OCI-LY1 (cell line): ENCODE measurements at regions not wholly inside any gene's neighbourhood (a gene's known extent, or its start where the extent isn't known, plus 50 kb on each side); places are given as distances from the start of the nearest gene placed in this dataset.

Experiments used
- H2AFZ ChIP-seq: fragments of 200-600 bp; sonication (generic), shearing (Covaris generic); 2 replicates; pipeline ENCODE4 v1.6.0; 2014; ENCODE audit warnings: antibody characterized with exemption, mild to moderate bottlenecking, low read length
- H3F3A ChIP-seq: fragments of 200-600 bp; sonication (generic), shearing (Covaris generic); 2 replicates; pipeline ENCODE4 v1.6.0; 2014; ENCODE audit warnings: mild to moderate bottlenecking, antibody characterized with exemption, low read length, moderate library complexity; ENCODE audit not compliant: insufficient read depth
- H3K27ac ChIP-seq: fragments of 200-600 bp; sonication (generic); 2 replicates; pipeline ENCODE4 v1.5.1; 2014; ENCODE audit warnings: low read length, mixed run types, mild to moderate bottlenecking, low read depth; ENCODE audit not compliant: poor library complexity, severe bottlenecking
- H3K27me3 ChIP-seq: fragments of 200-600 bp; sonication (generic); 2 replicates; pipeline ENCODE4 v1.6.0; 2014; ENCODE audit warnings: antibody characterized with exemption, mild to moderate bottlenecking, low read length, moderate library complexity; ENCODE audit not compliant: insufficient read depth
- H3K36me3 ChIP-seq: fragments of 200-600 bp; sonication (generic); 2 replicates; pipeline ENCODE4 v1.6.1; 2014; ENCODE audit warnings: mild to moderate bottlenecking, antibody characterized with exemption, low read length, moderate library complexity, mixed read lengths; ENCODE audit not compliant: insufficient read depth
- H3K4me1 ChIP-seq: fragments of 200-600 bp; sonication (generic); 2 replicates; pipeline ENCODE4 v1.5.1; 2014; ENCODE audit warnings: mild to moderate bottlenecking, low read length, moderate library complexity; ENCODE audit not compliant: insufficient read depth, severe bottlenecking
- H3K4me2 ChIP-seq: fragments of 200-600 bp; sonication (generic), shearing (Covaris generic); 2 replicates; pipeline ENCODE4 v1.6.1; 2014; ENCODE audit warnings: low read length
- H3K4me3 ChIP-seq: fragments of 200-600 bp; sonication (generic); 2 replicates; pipeline ENCODE4 v1.5.1; 2014; ENCODE audit warnings: low read length, low read depth, mild to moderate bottlenecking, mixed read lengths; ENCODE audit not compliant: poor library complexity, severe bottlenecking
- H3K79me2 ChIP-seq: fragments of 200-600 bp; shearing (Covaris generic); 2 replicates; pipeline ENCODE4 v1.6.1; 2016; ENCODE audit warnings: mixed run types, low read length, mixed read lengths; ENCODE audit not compliant: insufficient read depth
- H3K9ac ChIP-seq: fragments of 200-600 bp; sonication (generic), shearing (Covaris generic); 2 replicates; pipeline ENCODE4 v1.6.1; 2014; ENCODE audit warnings: mild to moderate bottlenecking, low read length, mixed read lengths
- H3K9me2 ChIP-seq: fragments of 200-600 bp; sonication (generic), shearing (Covaris generic); 2 replicates; pipeline ENCODE4 v1.6.1; 2014; ENCODE audit warnings: low read depth, mild to moderate bottlenecking, low read length, mixed read lengths
- H3K9me3 ChIP-seq: fragments of 200-600 bp; shearing (Covaris generic); 2 replicates; pipeline ENCODE4 v1.6.1; 2014; ENCODE audit warnings: low read length, mixed read lengths
- H4K20me1 ChIP-seq: fragments of 200-600 bp; sonication (generic), shearing (Covaris generic); 2 replicates; pipeline ENCODE4 v1.6.0; 2016; ENCODE audit warnings: mild to moderate bottlenecking, low read length; ENCODE audit not compliant: insufficient read depth
- EZH2 ChIP-seq: fragments of 200-600 bp; sonication (generic), shearing (Covaris generic); IDR thresholded peaks from 2 replicates; pipeline ENCODE4 v1.8.0; 2017; ENCODE audit warnings: borderline replicate concordance, mixed run types, mild to moderate bottlenecking, antibody characterized with exemption, low read length, moderate library complexity, mixed read lengths
- TF ChIP-seq, protein P1 (sequence below): fragments of 200-600 bp; sonication (generic), shearing (Covaris generic); IDR thresholded peaks from 2 replicates; pipeline ENCODE4 v1.5.1; 2017; ENCODE audit warnings: mild to moderate bottlenecking, antibody characterized with exemption, low read length, moderate library complexity, mixed read lengths

DNA sequence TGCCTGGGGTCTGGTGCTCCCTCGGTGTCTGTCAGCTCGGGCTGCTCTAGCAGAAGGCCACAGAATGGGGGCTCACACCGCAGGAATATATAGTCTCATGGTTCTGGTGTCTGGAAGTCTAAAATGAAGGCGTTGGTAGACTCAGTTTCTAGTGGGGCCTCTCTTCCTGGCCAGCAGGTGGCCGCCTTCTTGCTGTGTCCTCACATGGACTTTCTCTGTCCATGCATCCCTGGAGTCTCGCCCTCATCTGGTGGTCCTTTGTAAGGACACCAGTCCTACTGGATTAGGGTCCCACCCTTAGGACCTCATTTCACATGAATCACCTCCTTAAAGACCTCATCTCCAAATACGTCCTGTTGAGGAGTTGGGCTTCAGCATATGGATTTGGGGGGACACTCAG lies 65.7 kb downstream of the RRM2 start:
- Histone ChIP-seq H4K20me1 (no peaks in the 10 kb centered on the region), H3K9me3 (no peaks in the 10 kb centered on the region), H3F3A (no peaks in the 10 kb centered on the region), H3K9ac (no peak overlapping the region), H3K79me2 (no peaks in the 10 kb centered on the region), H3K27me3 (no peaks in the 10 kb centered on the region), H3K9me2 (no peaks in the 10 kb centered on the region), H3K36me3 (no peaks in the 10 kb centered on the region), H2AFZ (no peak overlapping the region), H3K4me2 (no peak overlapping the region), H3K27ac (no peak overlapping the region), H3K4me1 (peaks cover 9% of the 10 kb centered on the region), H3K4me3 (no peak overlapping the region)
- no peak for TF ChIP-seq EZH2
- TF ChIP-seq, protein P1, sequence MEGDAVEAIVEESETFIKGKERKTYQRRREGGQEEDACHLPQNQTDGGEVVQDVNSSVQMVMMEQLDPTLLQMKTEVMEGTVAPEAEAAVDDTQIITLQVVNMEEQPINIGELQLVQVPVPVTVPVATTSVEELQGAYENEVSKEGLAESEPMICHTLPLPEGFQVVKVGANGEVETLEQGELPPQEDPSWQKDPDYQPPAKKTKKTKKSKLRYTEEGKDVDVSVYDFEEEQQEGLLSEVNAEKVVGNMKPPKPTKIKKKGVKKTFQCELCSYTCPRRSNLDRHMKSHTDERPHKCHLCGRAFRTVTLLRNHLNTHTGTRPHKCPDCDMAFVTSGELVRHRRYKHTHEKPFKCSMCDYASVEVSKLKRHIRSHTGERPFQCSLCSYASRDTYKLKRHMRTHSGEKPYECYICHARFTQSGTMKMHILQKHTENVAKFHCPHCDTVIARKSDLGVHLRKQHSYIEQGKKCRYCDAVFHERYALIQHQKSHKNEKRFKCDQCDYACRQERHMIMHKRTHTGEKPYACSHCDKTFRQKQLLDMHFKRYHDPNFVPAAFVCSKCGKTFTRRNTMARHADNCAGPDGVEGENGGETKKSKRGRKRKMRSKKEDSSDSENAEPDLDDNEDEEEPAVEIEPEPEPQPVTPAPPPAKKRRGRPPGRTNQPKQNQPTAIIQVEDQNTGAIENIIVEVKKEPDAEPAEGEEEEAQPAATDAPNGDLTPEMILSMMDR: no peak

DNA sequence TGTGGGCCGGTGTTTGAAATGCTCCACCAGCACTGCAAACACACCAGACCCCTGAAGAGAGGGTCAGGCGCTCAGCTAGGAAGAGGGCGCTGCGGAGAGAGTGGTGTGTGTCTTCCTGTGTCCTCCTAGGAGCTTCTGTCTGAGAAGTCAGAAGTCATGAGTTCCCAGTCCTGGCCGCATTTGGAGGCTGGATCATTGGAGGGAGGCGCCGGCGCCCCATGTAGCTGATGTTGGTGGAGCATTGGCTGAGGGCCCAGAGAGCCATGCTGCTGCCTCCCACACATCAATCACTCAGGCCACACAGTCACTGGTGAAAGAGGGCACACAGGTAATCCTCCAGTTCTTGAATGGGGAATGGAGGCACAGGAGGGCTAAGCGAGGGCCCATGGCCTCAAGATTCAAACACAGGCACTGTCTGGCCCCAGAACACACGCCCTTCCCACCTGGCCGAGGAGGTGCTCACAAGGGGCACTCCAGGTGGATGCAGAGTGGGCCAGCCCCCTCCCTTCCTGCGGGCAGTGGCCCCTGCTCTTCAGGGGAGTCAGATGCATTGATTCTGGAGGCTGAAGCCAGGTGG lies 66.3 kb downstream of the RRM2 start:
- no peak overlapping the region for H3K4me3 ChIP-seq
- no peak overlapping the region for H2AFZ ChIP-seq
- H3K4me2 ChIP-seq: no peak overlapping the region
- no peaks in the 10 kb centered on the region for H3K79me2 ChIP-seq
- H3K4me1 ChIP-seq: peaks cover 9% of the 10 kb centered on the region
- H3K9ac ChIP-seq: no peak overlapping the region
- H3K36me3 ChIP-seq: no peaks in the 10 kb centered on the region
- no peak for TF ChIP-seq EZH2
- TF ChIP-seq, protein P1: no peak
- no peak overlapping the region for H3K27ac ChIP-seq
- H4K20me1 ChIP-seq: no peaks in the 10 kb centered on the region
- no peaks in the 10 kb centered on the region for H3K9me3 ChIP-seq
- no peaks in the 10 kb centered on the region for H3K9me2 ChIP-seq
- no peaks in the 10 kb centered on the region for H3K27me3 ChIP-seq
- H3F3A ChIP-seq: no peaks in the 10 kb centered on the region

DNA sequence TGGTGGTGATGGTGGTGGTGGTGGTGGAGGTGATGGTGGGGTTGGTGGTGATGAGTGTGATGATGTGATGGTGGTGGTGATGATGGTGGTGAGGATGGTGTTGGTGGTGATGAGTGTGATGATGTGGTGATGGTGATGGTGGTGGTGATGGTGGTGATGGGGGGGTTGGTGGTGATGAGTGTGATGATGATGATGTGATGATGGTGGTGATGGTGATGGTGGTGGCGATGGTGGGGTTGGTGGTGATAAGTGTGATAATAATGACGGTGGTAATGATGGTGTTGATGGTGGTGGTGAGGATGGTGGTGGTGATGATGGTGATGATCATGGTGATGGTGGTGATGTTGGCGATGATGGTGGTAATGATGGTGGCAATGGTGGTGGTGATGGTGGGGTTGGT lies 67.7 kb downstream of the RRM2 start:
- Histone ChIP-seq H3F3A (no peaks in the 10 kb centered on the region), H2AFZ (no peak overlapping the region), H3K4me1 (peaks cover 9% of the 10 kb centered on the region), H3K27me3 (no peaks in the 10 kb centered on the region), H3K79me2 (no peaks in the 10 kb centered on the region), H3K9ac (no peak overlapping the region), H3K4me2 (no peak overlapping the region), H3K9me2 (no peaks in the 10 kb centered on the region), H3K36me3 (no peaks in the 10 kb centered on the region), H3K4me3 (no peak overlapping the region), H3K9me3 (no peaks in the 10 kb centered on the region), H3K27ac (no peak overlapping the region), H4K20me1 (no peaks in the 10 kb centered on the region)
- TF ChIP-seq, protein P1: no peak
- TF ChIP-seq EZH2: no peak
